SK-N-MC (cell line): ENCODE measurements at regions not wholly inside any gene's neighbourhood (a gene's known extent, or its start where the extent isn't known, plus 50 kb on each side); places are given as distances from the start of the nearest gene placed in this dataset.
A peak's percentile ranks its signal among the peaks of the same experiment; 100 is the strongest.

Experiments used
- DNase-seq: peaks from one replicate; pipeline ENCODE4 v3.0.0-alpha.2; 2011; ENCODE audit warnings: low read depth, low spot score
- H3K27ac ChIP-seq: fragments of 200-600 bp; sonication (generic); 2 replicates; pipeline ENCODE4 v1.5.1; 2016; ENCODE audit warnings: mixed run types
- H3K36me3 ChIP-seq: fragments of 200-600 bp; sonication (generic); 2 replicates; pipeline ENCODE4 v1.6.1; 2017; ENCODE audit warnings: antibody characterized with exemption, low read length, mixed read lengths; ENCODE audit not compliant: insufficient read depth
- H3K4me3 ChIP-seq: fragments of 200-600 bp; sonication (generic); 2 replicates; pipeline ENCODE4 v1.5.1; 2016
- H3K9ac ChIP-seq: fragments of 200-600 bp; sonication (generic); 2 replicates; pipeline ENCODE4 v1.8.0; 2017; ENCODE audit warnings: mixed run types, mixed read lengths; ENCODE audit not compliant: insufficient read length
- H3K9me3 ChIP-seq: fragments of 200-600 bp; sonication (generic); 2 replicates; pipeline ENCODE4 v1.6.1; 2017; ENCODE audit warnings: low read depth, mild to moderate bottlenecking, antibody characterized with exemption, low read length, moderate library complexity, mixed read lengths
- EZH2 ChIP-seq: fragments of 200-600 bp; sonication (generic); IDR thresholded peaks from one replicate; pipeline ENCODE4 v1.6.1; 2017; ENCODE audit warnings: antibody characterized with exemption
- FOXP2 ChIP-seq: optimal IDR thresholded peaks from 2 replicates; pipeline ENCODE3; 2011; ENCODE audit warnings: mild to moderate bottlenecking, moderate library complexity; ENCODE audit not compliant: insufficient read depth; ENCODE audit errors: extremely low read length, control extremely low read depth
- POLR2AphosphoS5 ChIP-seq: IDR thresholded peaks from 2 replicates; pipeline ENCODE4 v1.6.1; 2012; ENCODE audit warnings: mild to moderate bottlenecking, low read depth, low read length, borderline replicate concordance

GRCh38 chr14:87864356-87865270 is 128.4 kb downstream of the GALC start:
- Histone ChIP-seq H3K9me3 (no peaks in the 10 kb centered on the region), H3K9ac (no peak overlapping the region), H3K4me3 (no peak overlapping the region), H3K27ac (no peak overlapping the region), H3K36me3 (no peaks in the 10 kb centered on the region)
- TF ChIP-seq EZH2 (no peak), FOXP2 (no peak), POLR2AphosphoS5 (no peak)
- no peak for DNase-seq

GRCh38 chr14:87863047-87863446 is 129.9 kb downstream of the GALC start:
- H3K27ac ChIP-seq, result no peak overlapping the region
- H3K9me3 ChIP-seq, result no peaks in the 10 kb centered on the region
- TF ChIP-seq FOXP2 (no peak), EZH2 (no peak), POLR2AphosphoS5 (no peak)
- no peak overlapping the region for H3K4me3 ChIP-seq
- H3K9ac ChIP-seq, result no peak overlapping the region
- H3K36me3 ChIP-seq, result no peaks in the 10 kb centered on the region
- DNase-seq, result no peak

GRCh38 chr14:87852107-87852506 is 140.9 kb downstream of the GALC start:
- no peaks in the 10 kb centered on the region for H3K36me3 ChIP-seq
- no peak overlapping the region for H3K9ac ChIP-seq
- no peak overlapping the region for H3K27ac ChIP-seq
- no peaks in the 10 kb centered on the region for H3K9me3 ChIP-seq
- DNase-seq, result no peak
- TF ChIP-seq POLR2AphosphoS5 (no peak), EZH2 (no peak), FOXP2 (no peak)
- no peak overlapping the region for H3K4me3 ChIP-seq

GRCh38 chr14:87851190-87851589 is 141.8 kb downstream of the GALC start:
- Histone ChIP-seq H3K9ac (no peak overlapping the region), H3K9me3 (no peaks in the 10 kb centered on the region), H3K36me3 (no peaks in the 10 kb centered on the region), H3K27ac (no peak overlapping the region), H3K4me3 (no peak overlapping the region)
- no peak for TF ChIP-seq POLR2AphosphoS5
- no peak for TF ChIP-seq EZH2
- TF ChIP-seq FOXP2, result no peak
- no peak for DNase-seq

GRCh38 chr14:87847216-87847755 is 145.7 kb downstream of the GALC start:
- DNase-seq, result no peak
- H3K9ac ChIP-seq, result no peak overlapping the region
- TF ChIP-seq FOXP2 (no peak), EZH2 (no peak), POLR2AphosphoS5 (no peak)
- H3K27ac ChIP-seq, result no peak overlapping the region
- no peaks in the 10 kb centered on the region for H3K9me3 ChIP-seq
- no peaks in the 10 kb centered on the region for H3K36me3 ChIP-seq
- H3K4me3 ChIP-seq, result no peak overlapping the region

GRCh38 chr14:87840906-87841305 is 152.1 kb downstream of the GALC start:
- no peaks in the 10 kb centered on the region for H3K9me3 ChIP-seq
- H3K4me3 ChIP-seq, result no peak overlapping the region
- no peak overlapping the region for H3K27ac ChIP-seq
- no peak for DNase-seq
- no peaks in the 10 kb centered on the region for H3K36me3 ChIP-seq
- H3K9ac ChIP-seq, result no peak overlapping the region
- TF ChIP-seq FOXP2, result no peak
- TF ChIP-seq EZH2, result no peak
- TF ChIP-seq POLR2AphosphoS5, result no peak

- Histone ChIP-seq H3K27ac (no peak overlapping the region), H3K9ac (no peak overlapping the region), H3K36me3 (no peaks in the 10 kb centered on the region), H3K4me3 (no peak overlapping the region), H3K9me3 (no peaks in the 10 kb centered on the region)
- TF ChIP-seq FOXP2 (no peak), EZH2 (no peak), POLR2AphosphoS5 (no peak)
- DNase-seq, result no peak
These were observed 154.1 kb downstream of the GALC start for GRCh38 chr14:87838931-87839330.

GRCh38 chr14:87837296-87837695 is 155.7 kb downstream of the GALC start:
- peak; percentile 45 for DNase-seq
- peak overlapping the region; percentile 34; the same call in 1 of the 2 replicates for H3K4me3 ChIP-seq
- peak overlapping the region; percentile 35; the same call in 1 of the 2 replicates for H3K27ac ChIP-seq
- TF ChIP-seq FOXP2 (no peak), POLR2AphosphoS5 (peak; percentile 30; the same call in 1 of the 2 replicates)
- peaks cover under 1% of the 10 kb centered on the region; the same call in 1 of the 2 replicates for H3K9me3 ChIP-seq
- no peaks in the 10 kb centered on the region for H3K36me3 ChIP-seq
- no peak overlapping the region for H3K9ac ChIP-seq
